Left ventricle myocardium inferior (tissue), 1 donor: ENCODE measurements at regions not wholly inside any gene's neighbourhood (a gene's known extent, or its start where the extent isn't known, plus 50 kb on each side); places are given as distances from the start of the nearest gene placed in this dataset.

Experiments
- DNase-seq: peaks from one replicate; pipeline ENCODE4 v3.0.0-alpha.2; 2020
- H3K27ac ChIP-seq: fragments of 200-600 bp; replicated peaks from 2 replicates; pipeline ENCODE4 v1.8.0; 2021
- H3K27me3 ChIP-seq: fragments of 200-600 bp; 2 replicates; pipeline ENCODE4 v1.8.0; 2021; ENCODE audit warnings: low read depth
- H3K36me3 ChIP-seq: fragments of 200-600 bp; 2 replicates; pipeline ENCODE4 v1.8.0; 2021
- H3K4me1 ChIP-seq: fragments of 200-600 bp; 2 replicates; pipeline ENCODE4 v1.8.0; 2021
- H3K4me3 ChIP-seq: fragments of 200-600 bp; 2 replicates; pipeline ENCODE4 v1.8.0; 2021; ENCODE audit warnings: mild to moderate bottlenecking, moderate library complexity
- H3K9me3 ChIP-seq: fragments of 200-600 bp; replicated peaks from 2 replicates; pipeline ENCODE4 v1.8.0; 2021
- CTCF ChIP-seq: fragments of 200-600 bp; IDR thresholded peaks from 2 replicates; pipeline ENCODE4 v1.8.0; 2021; ENCODE audit warnings: antibody characterized with exemption, mild to moderate bottlenecking, borderline replicate concordance
- intact Hi-C: fragments of 100-400 bp; cut with micrococcal nuclease; formaldehyde crosslinking; loops from one replicate; pipeline ENCODE4 v1.11.0; 2022
- donor health status: DM: no; HTN: yes; CAD: no; lungs with severe emphysema.

DNA sequence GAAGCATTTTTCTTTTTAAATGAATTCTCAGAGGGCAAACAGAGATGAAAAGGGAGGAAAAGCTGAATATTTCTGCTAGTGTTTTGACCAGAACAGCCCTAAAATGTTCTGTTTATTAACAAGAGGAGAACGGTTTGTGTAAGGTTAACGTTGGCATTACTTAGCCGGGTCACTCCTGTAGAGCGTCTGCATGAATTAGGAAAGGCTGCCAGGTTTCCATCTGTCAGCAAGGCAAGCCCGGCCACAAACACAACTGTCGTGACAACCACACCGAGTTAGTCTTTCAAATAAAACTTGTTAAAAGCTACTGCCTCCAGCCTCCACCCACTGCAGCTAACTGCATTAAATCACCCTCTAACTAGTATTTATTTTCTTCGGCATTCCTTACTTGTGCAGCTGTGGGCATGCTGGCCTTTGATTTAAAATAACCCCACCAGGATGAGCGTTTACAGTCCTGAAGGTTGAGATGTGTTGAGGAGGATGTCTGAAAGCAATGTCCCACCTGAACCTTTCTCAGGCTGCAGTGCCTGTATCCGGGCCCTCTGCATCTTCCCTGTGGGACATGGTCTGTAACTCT lies 527.9 kb downstream of the FGF9 start:
- H3K4me1 ChIP-seq, result peaks cover 19% of the 10 kb centered on the region
- H3K4me3 ChIP-seq, result peak overlapping the region; percentile 29
- DNase-seq, result no peak
- no peaks in the 10 kb centered on the region for H3K27me3 ChIP-seq
- no peaks in the 10 kb centered on the region for H3K9me3 ChIP-seq
- peak overlapping the region; percentile 35 for H3K27ac ChIP-seq
- intact Hi-C loops, result no loop called here
- H3K36me3 ChIP-seq, result no peaks in the 10 kb centered on the region
- TF ChIP-seq CTCF, result no peak

- Histone ChIP-seq H3K4me3 (no peak overlapping the region), H3K27me3 (no peaks in the 10 kb centered on the region), H3K36me3 (no peaks in the 10 kb centered on the region), H3K9me3 (no peaks in the 10 kb centered on the region), H3K27ac (no peak overlapping the region), H3K4me1 (peaks cover 19% of the 10 kb centered on the region)
- intact Hi-C loops, result no loop called here
- DNase-seq, result no peak
- no peak for TF ChIP-seq CTCF
These were observed 529.6 kb downstream of the FGF9 start for GRCh38 chr13:22200440-22200839.

GRCh38 chr13:22201375-22201925 lies 530.6 kb downstream of the FGF9 start:
- Histone ChIP-seq H3K27me3 (no peaks in the 10 kb centered on the region), H3K27ac (no peak overlapping the region), H3K36me3 (no peaks in the 10 kb centered on the region), H3K4me1 (peaks cover 19% of the 10 kb centered on the region), H3K9me3 (peaks cover 5% of the 10 kb centered on the region), H3K4me3 (no peak overlapping the region)
- TF ChIP-seq CTCF, result no peak
- intact Hi-C loops, result no loop called here
- no peak for DNase-seq

DNA sequence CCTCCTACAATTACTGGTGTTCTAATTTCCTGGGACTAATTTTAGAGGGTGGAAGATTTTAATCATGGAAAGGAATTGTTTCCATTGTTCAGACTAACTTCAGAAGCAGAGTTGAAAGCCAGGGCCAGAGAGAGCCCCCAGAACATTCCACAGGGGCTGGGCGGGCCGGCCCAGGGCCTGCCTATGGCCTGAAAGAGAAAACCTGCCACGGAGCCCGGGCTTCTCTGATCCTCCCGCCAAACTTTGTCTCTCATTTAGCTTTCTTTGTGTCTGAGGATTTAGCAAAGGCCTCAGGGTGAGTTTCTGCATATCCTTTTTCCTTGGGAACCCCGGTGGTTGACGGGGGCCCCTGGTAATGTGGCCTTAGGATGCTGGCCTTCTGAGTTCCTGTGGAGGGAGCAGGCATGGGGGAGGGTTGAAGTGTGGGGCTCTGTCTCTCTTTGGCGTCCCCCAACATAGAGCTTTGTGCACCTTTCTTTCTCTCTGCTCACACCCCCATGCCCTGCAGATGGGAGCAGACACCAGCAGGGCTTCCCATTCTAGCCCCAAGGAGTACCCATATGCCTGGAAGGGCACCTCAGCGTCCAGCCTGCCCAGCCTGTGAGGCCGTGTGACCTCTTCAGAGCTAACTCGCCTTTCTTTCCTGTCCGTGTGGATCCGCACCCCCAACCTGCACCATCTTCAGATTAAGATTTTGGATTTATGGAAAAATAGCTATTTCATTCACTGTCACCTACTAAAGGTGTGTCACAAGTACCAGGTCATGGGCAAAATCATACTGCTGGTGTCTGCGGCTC lies 539.5 kb downstream of the FGF9 start:
- Histone ChIP-seq H3K4me3 (peak overlapping the region; percentile 27), H3K27me3 (no peaks in the 10 kb centered on the region), H3K9me3 (peaks cover 5% of the 10 kb centered on the region), H3K36me3 (no peaks in the 10 kb centered on the region), H3K27ac (peak overlapping the region; percentile 71), H3K4me1 (no peaks in the 10 kb centered on the region)
- no peak for TF ChIP-seq CTCF
- no peak for DNase-seq
- intact Hi-C loops, result no loop called here

- no peaks in the 10 kb centered on the region for H3K4me1 ChIP-seq
- H3K27me3 ChIP-seq, result no peaks in the 10 kb centered on the region
- intact Hi-C loops, result no loop called here
- no peak overlapping the region for H3K4me3 ChIP-seq
- DNase-seq, result no peak
- H3K9me3 ChIP-seq, result no peaks in the 10 kb centered on the region
- TF ChIP-seq CTCF, result no peak
- no peaks in the 10 kb centered on the region for H3K36me3 ChIP-seq
- H3K27ac ChIP-seq, result peak overlapping the region; percentile 71
These were observed 541.0 kb downstream of the FGF9 start for GRCh38 chr13:22211876-22212275.
